ENCODE measurements at regions not wholly inside any gene's neighbourhood (a gene's known extent, or its start where the extent isn't known, plus 50 kb on each side); places are given as distances from the start of the nearest gene placed in this dataset.
"Not testable (repeated sequence)": the region's sequence is repeated elsewhere in the genome, so short reads cannot be mapped to it uniquely, and the experiment has no call there.

DNA sequence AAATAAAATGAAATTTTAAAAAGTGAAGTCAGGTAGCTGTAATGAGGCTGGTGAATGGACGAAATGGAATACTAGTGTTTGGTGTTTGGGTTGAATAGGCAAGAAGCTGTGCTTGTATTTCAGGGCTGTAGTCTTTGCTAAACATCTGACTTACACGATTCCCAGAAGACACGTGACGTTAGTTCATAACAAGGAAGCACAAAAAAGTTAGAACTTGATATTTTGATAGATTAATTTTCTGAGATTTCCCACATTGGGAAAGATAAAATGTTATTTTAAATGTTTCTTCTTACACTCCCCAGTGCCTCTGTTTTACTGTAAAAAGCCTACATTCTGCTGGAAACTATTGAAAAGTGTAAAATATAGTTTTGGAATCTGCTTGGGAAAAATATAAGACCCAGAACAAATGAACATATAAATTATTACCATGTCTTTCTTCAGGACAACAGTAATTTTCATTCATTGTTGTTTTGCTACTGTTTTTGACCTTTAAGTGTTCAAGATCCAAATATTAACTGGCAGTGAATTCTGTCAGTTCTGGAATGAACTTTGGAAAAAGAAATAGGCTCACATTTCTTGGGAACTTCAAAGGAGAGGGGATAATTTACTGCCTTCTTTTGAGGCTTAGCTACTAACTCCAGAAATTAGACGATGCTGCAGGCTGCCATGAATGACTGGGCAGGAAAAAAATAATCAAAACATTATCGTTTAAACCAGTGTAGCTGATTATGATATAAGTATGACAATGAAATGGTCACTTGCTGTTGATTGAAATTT is 241.3 kb downstream of the SLITRK6 start:
- Histone ChIP-seq H3K4me1 (ENCODE audit: control insufficient read depth in 1 of 2, insufficient read depth in 2 of 2, low read length in 2 of 2) (no peaks in the 10 kb centered on the region), H3K9me3 (ENCODE audit: control insufficient read depth in 1 of 2, low read length in 2 of 2) (peaks cover 2 to 6% of the 10 kb centered on the region in 2 donors), H3K36me3 (ENCODE audit: control insufficient read depth in 1 of 2, insufficient read depth in 2 of 2, low read length in 2 of 2) (no peaks in the 10 kb centered on the region), H3K9ac (ENCODE audit: low read depth in 1 of 2, low read length in 2 of 2) (no peak overlapping the region), H3K27me3 (ENCODE audit: control insufficient read depth in 1 of 2, insufficient read depth in 2 of 2, low read length in 2 of 2) (no peaks in the 10 kb centered on the region), H3K4me3 (ENCODE audit: low read depth in 1 of 2, low read length in 2 of 2) (no peak overlapping the region), H3K27ac (ENCODE audit: low read depth, low read length) (no peak overlapping the region)

DNA sequence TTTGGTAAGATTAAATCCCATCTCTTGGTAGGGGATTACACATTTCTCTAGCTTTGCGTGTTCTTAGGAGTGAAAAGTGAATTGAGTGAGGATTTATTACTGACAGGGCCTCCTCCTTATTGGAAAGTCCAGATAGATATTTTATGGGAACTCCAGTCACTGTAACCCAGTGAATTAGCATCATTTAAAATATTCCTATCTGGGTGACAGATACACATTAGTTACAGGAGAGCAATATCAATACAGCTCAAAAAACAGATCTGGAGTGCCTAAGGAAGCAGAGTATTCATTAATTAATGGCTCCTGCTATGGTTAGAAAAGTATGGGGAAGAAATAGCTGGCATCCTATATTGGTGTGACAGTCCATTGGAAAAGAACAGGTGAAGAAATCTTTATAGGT is 248.2 kb downstream of the SLITRK6 start:
- H3K27me3 ChIP-seq (ENCODE audit: control insufficient read depth in 1 of 2, insufficient read depth in 2 of 2, low read length in 2 of 2): no peaks in the 10 kb centered on the region
- H3K27ac ChIP-seq (ENCODE audit: low read depth, low read length): no peak overlapping the region
- no peaks in the 10 kb centered on the region for H3K36me3 ChIP-seq (ENCODE audit: control insufficient read depth in 1 of 2, insufficient read depth in 2 of 2, low read length in 2 of 2)
- no peaks in the 10 kb centered on the region for H3K4me1 ChIP-seq (ENCODE audit: control insufficient read depth in 1 of 2, insufficient read depth in 2 of 2, low read length in 2 of 2)
- H3K9me3 ChIP-seq (ENCODE audit: control insufficient read depth in 1 of 2, low read length in 2 of 2): peaks cover 12 to 13% of the 10 kb centered on the region in 2 donors
- no peak overlapping the region for H3K9ac ChIP-seq (ENCODE audit: low read depth in 1 of 2, low read length in 2 of 2)
- no peak overlapping the region for H3K4me3 ChIP-seq (ENCODE audit: low read depth in 1 of 2, low read length in 2 of 2)

DNA sequence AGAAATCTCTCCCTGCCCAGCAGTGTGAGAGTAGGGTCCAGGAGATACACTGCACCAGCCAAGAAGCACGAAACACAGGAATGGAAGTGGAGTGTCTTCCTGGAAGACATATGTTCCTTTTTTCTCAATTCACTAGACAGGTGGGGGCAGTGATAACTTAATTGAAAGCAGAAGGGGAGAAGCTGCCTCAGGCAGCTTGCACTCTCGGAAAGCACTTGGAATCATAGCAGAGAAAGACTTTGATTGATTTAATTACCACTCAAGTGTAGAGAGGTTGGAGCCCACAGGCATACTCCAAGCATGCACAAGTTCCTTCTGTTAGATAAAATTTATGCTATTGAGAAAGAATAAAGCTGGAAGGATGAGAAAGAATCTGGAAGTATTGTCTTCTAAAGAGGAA is 249.4 kb downstream of the SLITRK6 start:
- Histone ChIP-seq H3K4me3 (ENCODE audit: low read depth in 1 of 2, low read length in 2 of 2) (no peak overlapping the region), H3K9ac (ENCODE audit: low read depth in 1 of 2, low read length in 2 of 2) (no peak overlapping the region), H3K36me3 (ENCODE audit: control insufficient read depth in 1 of 2, insufficient read depth in 2 of 2, low read length in 2 of 2) (no peaks in the 10 kb centered on the region), H3K9me3 (ENCODE audit: control insufficient read depth in 1 of 2, low read length in 2 of 2) (peaks cover 12 to 13% of the 10 kb centered on the region in 2 donors), H3K27ac (ENCODE audit: low read depth, low read length) (no peak overlapping the region), H3K27me3 (ENCODE audit: control insufficient read depth in 1 of 2, insufficient read depth in 2 of 2, low read length in 2 of 2) (no peaks in the 10 kb centered on the region), H3K4me1 (ENCODE audit: control insufficient read depth in 1 of 2, insufficient read depth in 2 of 2, low read length in 2 of 2) (no peaks in the 10 kb centered on the region)

DNA sequence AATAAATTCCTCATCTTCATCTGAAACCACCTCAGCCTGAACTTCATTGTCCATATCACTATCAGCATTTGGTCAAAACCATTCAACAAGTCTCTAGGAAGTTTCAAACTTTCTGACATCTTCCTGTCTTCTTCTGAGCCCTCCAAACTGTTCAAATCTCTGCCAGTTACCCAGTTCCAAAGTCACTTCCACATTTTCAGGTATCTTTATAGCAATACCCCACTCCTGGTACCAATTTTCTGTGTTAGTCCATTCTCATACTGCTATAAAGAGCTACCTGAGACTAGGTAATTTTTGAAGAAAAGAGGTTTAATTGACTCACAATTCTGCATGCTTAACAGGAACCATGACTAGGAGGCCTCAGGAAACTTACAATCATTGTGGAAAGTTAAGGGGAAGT is 250.4 kb downstream of the SLITRK6 start:
- not testable (repeated sequence) for H3K4me1 ChIP-seq (ENCODE audit: control insufficient read depth in 1 of 2, insufficient read depth in 2 of 2, low read length in 2 of 2); H3K27me3 ChIP-seq (ENCODE audit: control insufficient read depth in 1 of 2, insufficient read depth in 2 of 2, low read length in 2 of 2); H3K36me3 ChIP-seq (ENCODE audit: control insufficient read depth in 1 of 2, insufficient read depth in 2 of 2, low read length in 2 of 2); H3K27ac ChIP-seq (ENCODE audit: low read depth, low read length); H3K4me3 ChIP-seq (ENCODE audit: low read depth in 1 of 2, low read length in 2 of 2); H3K9ac ChIP-seq (ENCODE audit: low read depth in 1 of 2, low read length in 2 of 2)
- peaks cover 13 to 15% of the 10 kb centered on the region in 2 donors for H3K9me3 ChIP-seq (ENCODE audit: control insufficient read depth in 1 of 2, low read length in 2 of 2)

DNA sequence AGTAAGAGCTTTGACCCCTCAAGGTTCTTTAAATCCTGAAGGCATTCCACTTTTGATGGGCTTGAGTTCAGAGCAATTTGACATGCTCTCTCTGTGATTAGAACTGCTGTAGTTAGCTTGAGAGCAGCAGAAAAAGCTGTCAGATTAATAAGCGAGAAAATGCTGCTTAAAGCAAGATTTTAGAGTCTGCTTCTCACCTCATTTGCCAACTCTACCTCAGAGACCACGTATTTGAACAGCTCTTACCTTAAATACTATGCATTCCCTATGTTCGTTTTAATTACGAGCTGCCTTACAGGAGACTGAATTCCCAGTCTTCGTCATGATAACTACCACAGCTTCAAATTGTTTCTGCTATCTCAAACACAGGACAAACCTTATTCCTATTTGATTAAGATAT is 253.4 kb downstream of the SLITRK6 start:
- Histone ChIP-seq H3K4me3 (ENCODE audit: low read depth in 1 of 2, low read length in 2 of 2) (no peak overlapping the region), H3K9ac (ENCODE audit: low read depth in 1 of 2, low read length in 2 of 2) (no peak overlapping the region), H3K4me1 (ENCODE audit: control insufficient read depth in 1 of 2, insufficient read depth in 2 of 2, low read length in 2 of 2) (no peaks in the 10 kb centered on the region), H3K36me3 (ENCODE audit: control insufficient read depth in 1 of 2, insufficient read depth in 2 of 2, low read length in 2 of 2) (no peaks in the 10 kb centered on the region), H3K27me3 (ENCODE audit: control insufficient read depth in 1 of 2, insufficient read depth in 2 of 2, low read length in 2 of 2) (no peaks in the 10 kb centered on the region), H3K9me3 (ENCODE audit: control insufficient read depth in 1 of 2, low read length in 2 of 2) (peaks cover 13 to 15% of the 10 kb centered on the region in 2 donors), H3K27ac (ENCODE audit: low read depth, low read length) (no peak overlapping the region)

DNA sequence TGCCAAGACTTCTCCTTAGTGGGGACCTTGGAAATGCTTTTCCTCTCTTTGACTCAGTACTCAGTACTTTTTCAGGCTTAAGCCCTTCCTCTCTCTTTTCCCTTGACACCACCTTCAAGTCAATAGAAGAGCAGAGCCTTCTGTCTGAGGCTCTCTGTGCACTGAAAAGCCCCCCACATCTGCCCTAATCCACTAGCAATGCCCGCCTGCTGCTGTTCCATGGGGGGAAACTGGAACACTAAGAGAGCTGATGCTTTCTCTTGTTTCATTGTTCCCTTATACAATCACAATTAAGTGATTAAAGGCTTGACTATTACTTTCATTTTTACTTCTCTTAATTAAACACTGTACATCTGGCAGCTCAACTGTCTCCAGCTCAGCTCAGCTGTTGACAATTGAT is 254.5 kb downstream of the SLITRK6 start:
- peaks cover 9 to 15% of the 10 kb centered on the region in 2 donors for H3K9me3 ChIP-seq (ENCODE audit: control insufficient read depth in 1 of 2, low read length in 2 of 2)
- H3K4me3 ChIP-seq (ENCODE audit: low read depth in 1 of 2, low read length in 2 of 2): no peak overlapping the region
- no peak overlapping the region for H3K9ac ChIP-seq (ENCODE audit: low read depth in 1 of 2, low read length in 2 of 2)
- H3K4me1 ChIP-seq (ENCODE audit: control insufficient read depth in 1 of 2, insufficient read depth in 2 of 2, low read length in 2 of 2): no peaks in the 10 kb centered on the region
- no peaks in the 10 kb centered on the region for H3K27me3 ChIP-seq (ENCODE audit: control insufficient read depth in 1 of 2, insufficient read depth in 2 of 2, low read length in 2 of 2)
- H3K27ac ChIP-seq (ENCODE audit: low read depth, low read length): no peak overlapping the region
- no peaks in the 10 kb centered on the region for H3K36me3 ChIP-seq (ENCODE audit: control insufficient read depth in 1 of 2, insufficient read depth in 2 of 2, low read length in 2 of 2)

DNA sequence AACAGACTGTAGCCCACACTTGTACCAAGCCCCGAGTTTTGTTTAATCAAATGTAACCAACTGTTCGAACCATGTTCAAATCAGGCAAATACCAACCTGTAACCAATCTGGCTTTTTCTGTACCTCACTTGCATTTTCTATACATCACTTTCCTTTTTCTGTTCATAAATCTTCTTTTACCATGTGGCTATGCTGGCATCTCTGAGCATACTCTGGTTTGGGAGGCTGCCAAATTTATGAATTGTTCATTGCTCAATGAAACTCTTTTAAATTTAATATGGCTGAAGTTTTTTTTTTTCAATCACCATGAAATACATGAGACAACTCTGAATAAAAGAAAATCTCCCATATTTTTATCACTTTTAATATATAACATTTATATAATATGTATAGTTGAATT is 256.1 kb downstream of the SLITRK6 start:
- Histone ChIP-seq H3K9me3 (ENCODE audit: control insufficient read depth in 1 of 2, low read length in 2 of 2) (peaks cover 6 to 15% of the 10 kb centered on the region in 2 donors), H3K27ac (ENCODE audit: low read depth, low read length) (no peak overlapping the region), H3K4me3 (ENCODE audit: low read depth in 1 of 2, low read length in 2 of 2) (no peak overlapping the region), H3K9ac (ENCODE audit: low read depth in 1 of 2, low read length in 2 of 2) (no peak overlapping the region), H3K36me3 (ENCODE audit: control insufficient read depth in 1 of 2, insufficient read depth in 2 of 2, low read length in 2 of 2) (no peaks in the 10 kb centered on the region), H3K27me3 (ENCODE audit: control insufficient read depth in 1 of 2, insufficient read depth in 2 of 2, low read length in 2 of 2) (no peaks in the 10 kb centered on the region), H3K4me1 (ENCODE audit: control insufficient read depth in 1 of 2, insufficient read depth in 2 of 2, low read length in 2 of 2) (no peaks in the 10 kb centered on the region)

DNA sequence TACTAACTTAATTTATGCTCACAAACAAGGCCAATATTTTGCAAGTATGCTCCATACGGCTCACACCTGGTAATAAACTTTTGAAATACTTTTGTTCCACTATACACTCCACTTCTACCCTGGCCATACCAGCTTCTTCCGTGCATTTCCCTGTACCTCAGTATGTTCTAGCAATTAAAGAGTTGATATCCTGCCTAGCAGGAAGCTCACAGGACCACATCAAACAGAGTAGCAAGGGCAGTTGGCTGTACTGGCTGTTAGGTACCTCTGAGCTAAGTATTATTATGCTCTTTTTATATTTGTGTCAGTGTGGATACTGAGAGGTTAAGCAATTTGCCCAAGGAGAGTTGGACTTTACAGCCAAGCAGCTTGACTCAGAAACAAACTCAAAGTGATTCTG is 257.7 kb downstream of the SLITRK6 start:
- Histone ChIP-seq H3K27me3 (ENCODE audit: control insufficient read depth in 1 of 2, insufficient read depth in 2 of 2, low read length in 2 of 2) (no peaks in the 10 kb centered on the region), H3K4me3 (ENCODE audit: low read depth in 1 of 2, low read length in 2 of 2) (no peak overlapping the region), H3K9ac (ENCODE audit: low read depth in 1 of 2, low read length in 2 of 2) (no peak overlapping the region), H3K4me1 (ENCODE audit: control insufficient read depth in 1 of 2, insufficient read depth in 2 of 2, low read length in 2 of 2) (no peaks in the 10 kb centered on the region), H3K27ac (ENCODE audit: low read depth, low read length) (no peak overlapping the region), H3K36me3 (ENCODE audit: control insufficient read depth in 1 of 2, insufficient read depth in 2 of 2, low read length in 2 of 2) (no peaks in the 10 kb centered on the region), H3K9me3 (ENCODE audit: control insufficient read depth in 1 of 2, low read length in 2 of 2) (peaks cover 0 to 5% of the 10 kb centered on the region in 2 donors)

DNA sequence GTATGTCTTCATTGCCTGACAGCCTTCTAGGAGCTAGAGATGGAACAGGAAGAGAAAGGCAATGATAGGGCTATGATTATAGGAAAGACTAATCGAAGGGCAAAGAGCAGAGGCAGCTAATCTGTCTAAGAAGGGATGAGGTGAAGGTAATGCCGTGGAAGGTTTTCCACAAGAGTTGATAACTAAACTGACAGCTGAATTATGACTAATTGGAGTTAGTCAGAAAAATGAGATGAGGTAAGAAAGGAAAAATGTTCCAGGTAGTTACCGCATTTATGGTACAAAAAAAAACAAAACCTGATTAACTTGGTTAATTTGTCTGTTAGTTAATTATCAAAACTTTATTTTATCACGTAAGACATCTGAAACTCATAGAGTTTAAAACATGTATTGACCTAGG is 260.3 kb downstream of the SLITRK6 start:
- Histone ChIP-seq H3K4me3 (ENCODE audit: low read depth in 1 of 2, low read length in 2 of 2) (no peak overlapping the region), H3K36me3 (ENCODE audit: control insufficient read depth in 1 of 2, insufficient read depth in 2 of 2, low read length in 2 of 2) (no peaks in the 10 kb centered on the region), H3K27me3 (ENCODE audit: control insufficient read depth in 1 of 2, insufficient read depth in 2 of 2, low read length in 2 of 2) (no peaks in the 10 kb centered on the region), H3K27ac (ENCODE audit: low read depth, low read length) (no peak overlapping the region), H3K9ac (ENCODE audit: low read depth in 1 of 2, low read length in 2 of 2) (no peak overlapping the region), H3K9me3 (ENCODE audit: control insufficient read depth in 1 of 2, low read length in 2 of 2) (peaks cover 0 to 3% of the 10 kb centered on the region in 2 donors), H3K4me1 (ENCODE audit: control insufficient read depth in 1 of 2, insufficient read depth in 2 of 2, low read length in 2 of 2) (no peaks in the 10 kb centered on the region)

DNA sequence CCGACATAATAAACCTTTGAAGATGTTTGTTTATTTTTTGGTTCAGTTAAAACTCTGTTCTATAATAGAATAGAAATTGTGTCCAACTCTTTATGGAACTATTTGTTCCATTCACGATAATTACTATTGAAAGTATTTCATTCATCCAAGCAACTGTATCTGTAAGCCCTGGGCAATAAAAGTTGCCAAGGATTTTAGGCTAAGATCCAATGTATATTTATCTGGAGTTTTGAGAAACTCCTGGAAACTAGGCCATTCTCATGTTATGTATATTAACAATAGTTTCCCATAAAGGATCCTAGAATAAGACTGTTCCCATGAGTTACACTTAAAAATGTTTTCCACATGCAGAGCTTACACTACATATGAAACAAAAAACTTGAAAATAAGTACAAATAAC is 261.6 kb downstream of the SLITRK6 start:
- no peaks in the 10 kb centered on the region for H3K36me3 ChIP-seq (ENCODE audit: control insufficient read depth in 1 of 2, insufficient read depth in 2 of 2, low read length in 2 of 2)
- H3K9ac ChIP-seq (ENCODE audit: low read depth in 1 of 2, low read length in 2 of 2): no peak overlapping the region
- no peaks in the 10 kb centered on the region for H3K4me1 ChIP-seq (ENCODE audit: control insufficient read depth in 1 of 2, insufficient read depth in 2 of 2, low read length in 2 of 2)
- H3K27ac ChIP-seq (ENCODE audit: low read depth, low read length): no peak overlapping the region
- H3K4me3 ChIP-seq (ENCODE audit: low read depth in 1 of 2, low read length in 2 of 2): no peak overlapping the region
- H3K9me3 ChIP-seq (ENCODE audit: control insufficient read depth in 1 of 2, low read length in 2 of 2): peaks cover 0 to 3% of the 10 kb centered on the region in 2 donors
- no peaks in the 10 kb centered on the region for H3K27me3 ChIP-seq (ENCODE audit: control insufficient read depth in 1 of 2, insufficient read depth in 2 of 2, low read length in 2 of 2)

Measured in duodenal mucosa (tissue), 2 donors.